Mucosa of descending colon (tissue), 3 donors: ENCODE measurements at regions not wholly inside any gene's neighbourhood (a gene's known extent, or its start where the extent isn't known, plus 50 kb on each side); places are given as distances from the start of the nearest gene placed in this dataset.

Source experiments
- ATAC-seq: fragments of 200-7000 bp; cut with Tn5 transposase; one replicate; pipeline ENCODE4 v1.9.1; 2020; ENCODE audit warnings: mild to moderate bottlenecking, moderate library complexity
- DNase-seq, 3 donors: peaks; one replicate each; pipeline ENCODE4 v3.0.0-alpha.2; 2020
- H3K36me3 ChIP-seq: fragments of 200-600 bp; one replicate; pipeline ENCODE4 v1.8.0; 2021; ENCODE audit warnings: low read depth, mild to moderate bottlenecking
- H3K4me1 ChIP-seq: fragments of 200-600 bp; one replicate; pipeline ENCODE4 v1.8.0; 2021; ENCODE audit warnings: low read depth, mild to moderate bottlenecking
- H3K4me3 ChIP-seq: fragments of 200-600 bp; one replicate; pipeline ENCODE4 v1.8.0; 2021; ENCODE audit warnings: mild to moderate bottlenecking
- H3K9me3 ChIP-seq: fragments of 200-600 bp; one replicate; pipeline ENCODE4 v1.8.0; 2021; ENCODE audit warnings: mild to moderate bottlenecking
- intact Hi-C, 2 donors: fragments of 100-400 bp; cut with DNase I in 1 of 2; cut with micrococcal nuclease in 1 of 2; formaldehyde crosslinking; loops; one replicate each; pipeline versions ENCODE4 v1.11.0 to v1.11.1; 2022; cut with DNase I, micrococcal nuclease
- TF ChIP-seq, protein P1 (sequence below): fragments of 200-600 bp; IDR thresholded peaks from one replicate; pipeline ENCODE4 v1.8.0; 2022; ENCODE audit warnings: antibody characterized with exemption, mild to moderate bottlenecking
- donor health status: DM: no; HTN: no; CAD: no; lungs with moderate emphysema.
- donor health status: DM: no; HTN: no; CAD: no.
- donor health status: DM: no; HTN: yes; CAD: no.

DNA sequence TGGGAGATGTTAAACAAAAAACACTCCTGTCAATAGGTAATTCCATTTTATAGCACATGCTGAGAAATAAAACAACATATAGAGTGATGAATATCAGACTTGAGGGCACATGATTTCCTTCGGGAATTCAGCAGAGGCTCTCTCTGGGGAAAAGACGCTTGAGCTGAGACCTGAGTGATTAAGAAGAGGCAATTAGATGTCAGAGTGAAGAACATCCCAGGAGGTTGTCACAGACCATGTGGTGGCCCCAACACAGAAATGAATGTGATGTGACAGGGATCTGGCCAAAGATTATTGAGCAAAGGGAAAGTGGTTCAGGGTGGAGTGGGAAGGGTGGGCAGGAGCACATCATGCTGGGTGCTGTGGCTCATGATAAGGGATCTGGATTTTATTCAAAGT is 254.7 kb downstream of the RAD51AP2 start:
- TF ChIP-seq, protein P1, sequence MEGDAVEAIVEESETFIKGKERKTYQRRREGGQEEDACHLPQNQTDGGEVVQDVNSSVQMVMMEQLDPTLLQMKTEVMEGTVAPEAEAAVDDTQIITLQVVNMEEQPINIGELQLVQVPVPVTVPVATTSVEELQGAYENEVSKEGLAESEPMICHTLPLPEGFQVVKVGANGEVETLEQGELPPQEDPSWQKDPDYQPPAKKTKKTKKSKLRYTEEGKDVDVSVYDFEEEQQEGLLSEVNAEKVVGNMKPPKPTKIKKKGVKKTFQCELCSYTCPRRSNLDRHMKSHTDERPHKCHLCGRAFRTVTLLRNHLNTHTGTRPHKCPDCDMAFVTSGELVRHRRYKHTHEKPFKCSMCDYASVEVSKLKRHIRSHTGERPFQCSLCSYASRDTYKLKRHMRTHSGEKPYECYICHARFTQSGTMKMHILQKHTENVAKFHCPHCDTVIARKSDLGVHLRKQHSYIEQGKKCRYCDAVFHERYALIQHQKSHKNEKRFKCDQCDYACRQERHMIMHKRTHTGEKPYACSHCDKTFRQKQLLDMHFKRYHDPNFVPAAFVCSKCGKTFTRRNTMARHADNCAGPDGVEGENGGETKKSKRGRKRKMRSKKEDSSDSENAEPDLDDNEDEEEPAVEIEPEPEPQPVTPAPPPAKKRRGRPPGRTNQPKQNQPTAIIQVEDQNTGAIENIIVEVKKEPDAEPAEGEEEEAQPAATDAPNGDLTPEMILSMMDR, result no peak
- H3K4me1 ChIP-seq, result no peaks in the 10 kb centered on the region
- ATAC-seq (no peak), DNase-seq (no peak)
- intact Hi-C loops, result no loop called here
- no peaks in the 10 kb centered on the region for H3K36me3 ChIP-seq
- no peaks in the 10 kb centered on the region for H3K9me3 ChIP-seq
- H3K4me3 ChIP-seq, result no peak overlapping the region

DNA sequence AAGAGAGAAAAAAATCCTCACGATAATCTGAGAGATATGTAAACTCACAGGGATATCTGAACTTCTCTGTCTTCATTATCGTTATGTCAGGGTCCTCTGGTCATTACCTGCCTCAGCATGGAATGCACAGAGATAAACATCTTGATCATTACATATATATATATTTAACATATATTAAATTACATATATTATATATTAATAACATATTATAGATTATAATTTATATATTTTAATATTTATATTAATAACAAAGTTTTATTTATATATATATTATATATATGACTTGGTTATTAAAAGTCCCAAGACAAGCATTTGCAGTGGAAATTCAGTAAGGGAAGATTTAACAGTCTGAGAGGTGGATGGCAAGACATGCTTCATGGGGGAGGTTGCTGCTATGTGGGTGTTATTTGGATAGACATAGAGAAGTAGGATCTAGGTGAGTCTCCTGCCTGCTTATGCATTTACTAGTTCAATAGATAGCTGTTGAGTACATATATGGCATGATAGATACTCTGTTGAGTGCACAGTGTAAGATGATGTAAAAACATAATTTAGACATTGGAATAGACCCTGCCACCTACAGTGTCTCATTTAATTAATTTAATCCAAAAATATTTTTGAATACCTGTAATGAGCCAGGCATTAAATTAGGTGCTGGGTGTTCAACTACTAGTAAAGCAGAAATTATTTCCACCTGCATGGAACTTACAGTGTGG is 255.2 kb downstream of the RAD51AP2 start:
- no peak overlapping the region for H3K4me3 ChIP-seq
- no peaks in the 10 kb centered on the region for H3K36me3 ChIP-seq
- no peak for DNase-seq
- no peak for ATAC-seq
- H3K4me1 ChIP-seq, result no peaks in the 10 kb centered on the region
- H3K9me3 ChIP-seq, result no peaks in the 10 kb centered on the region
- TF ChIP-seq, protein P1, result no peak
- intact Hi-C loops, result no loop called here

GRCh38 chr2:17259613-17260012 is 258.6 kb downstream of the RAD51AP2 start:
- Histone ChIP-seq H3K4me1 (no peaks in the 10 kb centered on the region), H3K4me3 (no peak overlapping the region), H3K9me3 (no peaks in the 10 kb centered on the region), H3K36me3 (no peaks in the 10 kb centered on the region)
- ATAC-seq, result no peak
- TF ChIP-seq, protein P1, result no peak
- no peak for DNase-seq
- intact Hi-C loops, result no loop called here

- no peaks in the 10 kb centered on the region for H3K9me3 ChIP-seq
- TF ChIP-seq, protein P1, result no peak
Observed at GRCh38 chr2:17258861-17259260, 259.4 kb downstream of the RAD51AP2 start.

DNA sequence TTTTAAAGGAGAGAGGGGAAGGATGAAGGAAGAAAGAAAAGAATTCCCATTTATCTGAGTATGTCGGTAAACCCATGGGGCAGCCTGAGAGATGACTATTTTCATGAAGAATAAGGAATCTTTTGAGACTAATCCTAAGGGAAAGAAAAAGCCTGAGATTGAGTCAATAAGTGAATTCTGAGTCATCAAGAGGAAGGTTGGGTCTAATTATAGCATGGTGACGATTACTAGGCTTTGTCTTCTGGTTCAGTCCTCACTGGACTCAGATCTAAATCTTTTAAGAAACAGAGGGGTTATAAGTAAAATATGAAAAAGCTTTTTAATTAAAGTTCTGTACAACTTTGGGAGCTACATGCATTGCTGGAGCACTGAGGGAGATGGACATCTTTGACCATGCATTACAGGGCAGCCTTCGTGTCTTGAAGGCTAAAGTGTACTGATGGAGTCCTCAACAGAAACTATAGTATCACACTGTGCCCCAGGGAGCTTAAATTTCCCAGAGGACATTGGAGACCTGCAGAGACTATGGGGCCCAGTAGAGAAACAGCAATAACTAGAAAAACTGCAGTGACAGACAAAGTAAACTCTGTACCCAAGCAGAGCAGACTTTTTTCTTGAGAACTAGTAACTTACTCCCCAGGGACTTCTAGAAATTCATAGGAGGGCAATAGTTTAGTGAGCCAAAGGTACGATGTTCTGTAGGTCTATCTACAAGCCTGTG is 260.9 kb downstream of the RAD51AP2 start:
- intact Hi-C loops, result no loop called here
- DNase-seq, result no peak
- Histone ChIP-seq H3K4me1 (no peaks in the 10 kb centered on the region), H3K36me3 (no peaks in the 10 kb centered on the region), H3K4me3 (no peak overlapping the region), H3K9me3 (no peaks in the 10 kb centered on the region)
- no peak for ATAC-seq
- TF ChIP-seq, protein P1, result no peak

More at GRCh38 chr2:17258861-17259260, 259.4 kb downstream of the RAD51AP2 start:
- H3K36me3 ChIP-seq, result no peaks in the 10 kb centered on the region
- no peak overlapping the region for H3K4me3 ChIP-seq
- ATAC-seq, result no peak
- DNase-seq, result no peak
- H3K4me1 ChIP-seq, result no peaks in the 10 kb centered on the region
- intact Hi-C loops, result no loop called here
